Stimulated activated naive CD8-positive, alpha-beta T cell treated with anti-CD3 and anti-CD28 coated beads, Interleukin-15, Interleukin-2, amounts not matched to agents 100 U/mL and 50 U/mL, for 24 hours (primary cell): ENCODE measurements at regions not wholly inside any gene's neighbourhood (a gene's known extent, or its start where the extent isn't known, plus 50 kb on each side); places are given as distances from the start of the nearest gene placed in this dataset.

Experiments used
- ATAC-seq: fragments of 150-1000 bp; cut with Tn5 transposase; one replicate; pipeline ENCODE4 v1.10.0; 2021
- DNase-seq: peaks from one replicate; pipeline ENCODE4 v3.0.0; 2021

GRCh38 chr13:73803997-73804396, 330.2 kb downstream of the KLF12 start:
- DNase-seq: no peak
- ATAC-seq: no peak

- ATAC-seq: no peak
- DNase-seq: no peak
Observed at GRCh38 chr13:73800011-73800410, 334.2 kb downstream of the KLF12 start.

GRCh38 chr13:73794755-73795154, 339.4 kb downstream of the KLF12 start:
- ATAC-seq (no peak), DNase-seq (no peak)

GRCh38 chr13:73793361-73793760, 340.8 kb downstream of the KLF12 start:
- ATAC-seq (no peak), DNase-seq (no peak)

- no peak for ATAC-seq
- no peak for DNase-seq
Observed at GRCh38 chr13:73792796-73793195, 341.4 kb downstream of the KLF12 start.

- DNase-seq: no peak
- ATAC-seq: no peak
Observed at GRCh38 chr13:73782450-73783449, 351.5 kb downstream of the KLF12 start.

- ATAC-seq (no peak), DNase-seq (no peak)
Observed at GRCh38 chr13:73781384-73781783, 352.8 kb downstream of the KLF12 start.

- no peak for ATAC-seq
- no peak for DNase-seq
Observed at GRCh38 chr13:73779881-73780280, 354.3 kb downstream of the KLF12 start.

GRCh38 chr13:73778242-73778864, 355.9 kb downstream of the KLF12 start:
- DNase-seq (no peak), ATAC-seq (no peak)

- ATAC-seq (no peak), DNase-seq (no peak)
Observed at GRCh38 chr13:73777134-73777533, 357.1 kb downstream of the KLF12 start.

- DNase-seq: no peak
Observed at GRCh38 chr13:73776151-73776785, 357.9 kb downstream of the KLF12 start.

GRCh38 chr13:73773168-73773549, 361.0 kb downstream of the KLF12 start:
- DNase-seq (no peak), ATAC-seq (no peak)

More at GRCh38 chr13:73776151-73776785, 357.9 kb downstream of the KLF12 start:
- no peak for ATAC-seq

- DNase-seq: no peak
- no peak for ATAC-seq
Observed at GRCh38 chr13:73772449-73773167, 361.6 kb downstream of the KLF12 start.

GRCh38 chr13:73767747-73768315, 366.4 kb downstream of the KLF12 start:
- DNase-seq: peak; percentile 47
- no peak for ATAC-seq

GRCh38 chr13:73767191-73767741, 366.9 kb downstream of the KLF12 start:
- ATAC-seq: no peak
- DNase-seq: no peak

GRCh38 chr13:73765651-73766384, 368.4 kb downstream of the KLF12 start:
- ATAC-seq: peak; percentile 89
- peak; percentile 76 for DNase-seq

- DNase-seq (no peak), ATAC-seq (no peak)
Observed at GRCh38 chr13:73759434-73759833, 374.8 kb downstream of the KLF12 start.

- ATAC-seq (no peak), DNase-seq (no peak)
Observed at GRCh38 chr13:73757481-73758233, 376.5 kb downstream of the KLF12 start.

- DNase-seq (no peak), ATAC-seq (peak; percentile 36)
Observed at GRCh38 chr13:73754727-73755292, 379.4 kb downstream of the KLF12 start.

- ATAC-seq (no peak), DNase-seq (no peak)
Observed at GRCh38 chr13:73754241-73754640, 380.0 kb downstream of the KLF12 start.
